NT2/D1 (cell line): ENCODE measurements at regions not wholly inside any gene's neighbourhood (a gene's known extent, or its start where the extent isn't known, plus 50 kb on each side); places are given as distances from the start of the nearest gene placed in this dataset.

Source experiments
- SUZ12 ChIP-seq: IDR thresholded peaks from 2 replicates; pipeline ENCODE4 v1.6.1; 2011; ENCODE audit not compliant: insufficient read length, insufficient read depth; ENCODE audit errors: extremely low read depth
- YY1 ChIP-seq: IDR thresholded peaks from 2 replicates; pipeline ENCODE4 v1.6.1; 2011; ENCODE audit not compliant: insufficient read length, insufficient read depth

- no peak for TF ChIP-seq YY1
- TF ChIP-seq SUZ12: no peak
Measured at GRCh38 chr15:45958924-45959323, 324.1 kb downstream of the SQOR start.
